GM18520 (cell line): ENCODE measurements at regions not wholly inside any gene's neighbourhood (a gene's known extent, or its start where the extent isn't known, plus 50 kb on each side); places are given as distances from the start of the nearest gene placed in this dataset.

Experiments
- ATAC-seq: cut with Tn5 transposase; IDR thresholded peaks from one replicate; pipeline ENCODE4 v1.9.1; 2021; ENCODE audit not compliant: unreplicated experiment

GRCh38 chr9:663541-663940 lies 178.0 kb upstream of the DMRT1 start:
- ATAC-seq = no peak

- no peak for ATAC-seq
Measured at GRCh38 chr9:665296-665695, 176.2 kb upstream of the DMRT1 start.

DNA sequence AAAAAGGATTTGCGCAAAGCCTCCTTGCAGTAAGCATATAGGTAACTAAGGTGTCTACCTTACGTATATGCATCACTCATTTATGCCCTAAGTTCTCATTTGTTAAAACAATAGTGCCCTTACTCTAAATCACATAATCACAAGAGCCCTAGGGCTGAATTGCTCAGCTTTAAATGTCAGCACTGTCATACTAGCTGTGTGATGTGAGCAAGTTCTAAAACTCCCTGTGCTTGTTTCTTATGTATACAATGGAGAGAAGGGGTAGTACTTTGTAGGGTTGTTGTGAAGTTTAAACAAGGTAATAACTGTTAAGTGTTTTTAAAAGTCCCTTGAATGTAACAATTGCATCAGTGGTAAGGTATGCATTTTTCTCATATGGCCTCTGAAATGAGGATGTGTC lies 169.5 kb upstream of the DMRT1 start:
- ATAC-seq = no peak

- ATAC-seq = no peak
Measured at GRCh38 chr9:672851-673250, 168.6 kb upstream of the DMRT1 start.

- ATAC-seq = no peak
Measured at GRCh38 chr9:673264-673965, 168.1 kb upstream of the DMRT1 start.

DNA sequence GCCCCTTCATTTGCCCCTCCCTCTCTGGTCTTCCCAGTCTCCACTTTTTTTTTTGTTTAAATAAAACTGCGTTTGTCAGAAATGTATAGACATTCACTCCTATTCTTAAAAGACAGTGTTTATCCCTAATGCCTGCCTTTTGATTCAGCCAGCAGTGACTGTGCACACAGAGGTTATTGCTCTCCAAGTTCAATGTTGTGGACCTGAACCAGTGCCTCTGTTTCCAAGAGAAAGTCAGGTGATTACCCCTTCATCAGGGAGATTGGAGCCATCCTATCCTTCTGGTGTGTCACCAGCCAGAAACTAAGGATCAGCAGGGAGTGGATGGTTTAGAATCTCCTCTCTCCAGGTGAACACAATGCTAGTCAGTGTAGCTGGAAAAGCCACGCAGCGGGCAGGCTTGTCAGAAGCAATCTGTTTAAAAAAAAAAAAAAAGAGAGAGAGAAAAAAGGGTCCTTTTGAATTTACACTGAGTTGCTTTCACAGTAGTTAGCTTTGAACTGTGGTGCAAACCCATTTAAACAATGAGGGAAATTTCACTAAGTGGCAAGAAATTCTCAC lies 167.5 kb upstream of the DMRT1 start:
- no peak for ATAC-seq

GRCh38 chr9:675697-676370 lies 165.7 kb upstream of the DMRT1 start:
- ATAC-seq = no peak

DNA sequence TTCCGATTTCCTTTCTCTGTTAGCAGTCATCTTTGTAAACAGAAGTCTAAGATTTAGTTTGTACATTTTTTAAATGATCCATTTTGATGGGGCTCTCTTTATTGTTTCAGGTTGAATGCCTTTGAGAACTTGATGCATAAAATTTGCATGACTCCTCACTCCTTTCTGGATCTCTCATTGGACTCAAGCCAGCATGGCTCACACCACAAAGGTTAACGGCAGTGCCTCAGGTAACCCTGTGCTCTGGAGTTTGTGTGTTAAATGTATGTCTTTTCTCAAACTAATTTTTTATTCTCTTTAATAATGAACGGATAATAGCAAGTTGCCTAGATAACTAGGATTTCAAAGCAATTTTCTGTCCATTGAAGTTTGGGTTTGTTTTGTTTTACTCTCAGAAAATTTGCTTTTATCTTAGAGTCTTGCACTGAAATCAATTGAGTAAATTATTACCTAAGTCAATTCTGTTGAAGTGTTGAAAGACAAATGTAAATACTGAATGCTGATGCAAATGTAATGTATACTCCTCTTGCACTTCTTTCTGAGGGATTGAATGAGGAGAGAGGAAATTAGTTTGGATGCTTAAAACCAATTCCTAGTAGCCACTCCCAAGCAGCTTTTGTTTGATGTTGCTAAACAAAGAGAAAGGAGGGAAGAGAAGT lies 164.6 kb upstream of the DMRT1 start:
- no peak for ATAC-seq

DNA sequence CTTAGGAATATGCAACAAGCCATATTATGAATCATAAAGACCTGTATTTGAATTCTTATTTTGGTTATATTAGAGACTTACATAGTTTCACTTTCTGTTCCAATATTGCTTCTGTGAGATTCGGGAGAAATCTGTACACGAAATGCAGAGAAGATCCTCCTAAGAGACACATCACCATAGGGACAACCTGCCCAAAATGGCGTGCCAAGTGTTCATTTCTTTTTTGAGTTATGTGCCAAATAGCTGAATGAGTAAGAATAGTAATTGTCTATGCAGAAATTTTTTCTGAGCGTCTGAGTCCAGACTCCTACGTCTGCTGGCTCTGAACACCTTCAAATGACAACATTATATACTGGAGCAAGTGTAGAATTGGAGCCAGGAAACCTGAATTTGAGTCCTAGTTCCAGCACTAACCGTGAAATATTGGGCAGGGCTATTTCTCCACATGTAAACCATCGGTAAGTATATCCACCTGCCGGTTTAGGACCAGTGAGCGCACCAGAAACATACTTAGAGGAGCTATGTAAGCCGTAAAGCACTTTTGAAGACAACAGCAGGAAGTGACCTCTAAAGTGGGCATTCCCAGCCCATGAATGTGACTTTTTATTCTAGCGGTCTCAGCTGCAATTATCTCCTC lies 163.9 kb upstream of the DMRT1 start:
- ATAC-seq = no peak

DNA sequence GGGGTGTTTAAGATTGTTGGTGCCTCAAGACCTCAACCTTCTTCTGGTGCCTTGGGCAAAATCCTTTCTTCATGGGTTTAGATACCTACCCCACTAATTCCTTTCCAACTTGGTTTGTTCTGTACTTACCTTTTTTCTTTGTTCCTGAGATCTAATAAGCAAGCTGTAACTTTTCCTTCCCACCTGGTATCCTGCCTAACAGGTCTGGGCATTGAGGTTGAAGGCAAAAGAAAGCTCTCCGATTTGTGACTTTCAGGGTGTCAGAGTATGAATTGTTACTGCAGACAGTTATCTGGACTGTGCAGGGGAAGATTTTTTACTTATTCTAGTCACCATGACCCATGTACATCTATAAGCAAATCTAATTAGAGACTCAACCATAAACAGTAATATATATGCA lies 162.6 kb upstream of the DMRT1 start:
- no peak for ATAC-seq

- no peak for ATAC-seq
Measured at GRCh38 chr9:679462-679861, 162.0 kb upstream of the DMRT1 start.

GRCh38 chr9:680106-680505 lies 161.4 kb upstream of the DMRT1 start:
- no peak for ATAC-seq

DNA sequence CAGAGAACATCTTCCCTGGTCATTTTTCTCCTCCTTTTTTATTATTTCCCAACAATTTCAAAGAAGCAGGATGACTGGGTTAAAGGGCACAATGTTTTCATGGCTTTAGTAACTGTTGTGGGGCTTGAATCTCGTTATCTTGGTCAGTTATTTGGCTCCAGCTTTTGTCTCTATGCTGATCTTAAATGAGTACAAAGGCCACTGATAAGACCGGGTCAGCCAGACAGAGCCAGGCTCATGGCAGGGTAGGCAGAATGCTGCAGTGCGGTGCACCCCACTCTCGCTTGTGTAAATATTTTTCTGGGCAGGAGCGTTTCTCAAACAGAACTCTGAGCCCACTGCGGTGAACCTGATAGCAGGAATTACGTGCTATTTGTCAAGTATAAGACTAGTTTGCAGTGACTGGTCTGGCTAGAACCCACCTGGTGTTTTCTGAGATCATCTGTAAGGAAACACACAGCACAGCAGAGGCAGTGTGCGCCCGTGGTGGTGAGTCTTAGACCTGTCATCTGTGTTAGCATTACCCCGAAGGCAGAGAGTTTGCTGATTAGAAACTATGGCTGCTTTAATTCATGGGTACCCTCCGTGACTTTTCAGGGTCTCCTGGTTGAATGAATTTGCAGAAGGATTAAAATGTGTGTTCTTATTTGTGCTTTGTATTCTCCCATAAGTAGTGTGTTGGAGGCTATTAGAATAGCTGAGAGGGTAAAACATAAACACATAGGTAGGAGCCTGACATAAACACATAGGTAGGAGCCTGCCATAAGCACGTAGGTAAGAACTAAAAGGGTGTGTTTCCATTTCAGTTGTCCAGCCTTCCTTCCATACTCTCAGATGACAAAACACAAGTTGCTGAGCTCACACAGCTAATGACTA lies 158.6 kb upstream of the DMRT1 start:
- no peak for ATAC-seq

- ATAC-seq = no peak
Measured at GRCh38 chr9:683509-684021, 157.9 kb upstream of the DMRT1 start.

DNA sequence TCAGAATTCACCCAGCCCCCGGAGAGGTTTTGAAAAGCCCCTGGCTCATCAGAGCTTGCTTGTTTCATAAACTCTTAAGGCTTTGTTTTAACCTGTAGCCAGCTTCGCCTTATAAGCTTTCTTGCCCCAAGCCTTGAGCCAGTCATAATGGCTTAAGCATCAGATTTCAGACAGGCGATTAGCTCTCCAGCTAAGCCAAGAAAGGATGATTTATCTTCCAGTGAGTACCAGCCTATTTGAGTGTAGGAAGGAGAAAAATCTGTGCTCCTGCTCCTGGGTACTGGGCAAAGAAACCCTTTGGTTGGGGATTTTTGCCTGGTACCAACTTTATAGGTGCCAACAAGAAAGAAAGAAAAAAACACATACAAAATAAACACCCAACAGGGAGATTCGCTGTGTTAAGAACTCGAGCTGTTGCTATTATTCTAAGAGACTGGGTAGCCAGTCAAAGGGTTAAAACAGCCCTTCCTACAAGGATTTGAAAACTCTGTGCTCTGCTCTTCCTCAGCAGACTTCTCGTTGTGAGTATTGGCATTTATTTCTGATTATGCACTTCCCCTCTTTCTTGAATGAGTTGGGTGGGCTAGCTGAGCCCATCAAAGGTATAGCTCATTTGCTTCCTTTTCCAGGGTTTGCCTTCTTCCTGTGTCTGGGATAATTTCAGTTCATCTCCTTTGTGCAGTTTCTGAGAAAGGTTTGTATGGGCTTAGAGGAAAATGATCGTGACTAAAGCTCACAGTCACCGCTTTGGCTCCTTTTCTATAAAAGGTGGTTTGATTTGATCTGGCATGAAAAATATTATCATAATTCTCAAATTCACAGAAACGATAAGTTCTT lies 157.2 kb upstream of the DMRT1 start:
- no peak for ATAC-seq

GRCh38 chr9:684941-685340 lies 156.6 kb upstream of the DMRT1 start:
- no peak for ATAC-seq

DNA sequence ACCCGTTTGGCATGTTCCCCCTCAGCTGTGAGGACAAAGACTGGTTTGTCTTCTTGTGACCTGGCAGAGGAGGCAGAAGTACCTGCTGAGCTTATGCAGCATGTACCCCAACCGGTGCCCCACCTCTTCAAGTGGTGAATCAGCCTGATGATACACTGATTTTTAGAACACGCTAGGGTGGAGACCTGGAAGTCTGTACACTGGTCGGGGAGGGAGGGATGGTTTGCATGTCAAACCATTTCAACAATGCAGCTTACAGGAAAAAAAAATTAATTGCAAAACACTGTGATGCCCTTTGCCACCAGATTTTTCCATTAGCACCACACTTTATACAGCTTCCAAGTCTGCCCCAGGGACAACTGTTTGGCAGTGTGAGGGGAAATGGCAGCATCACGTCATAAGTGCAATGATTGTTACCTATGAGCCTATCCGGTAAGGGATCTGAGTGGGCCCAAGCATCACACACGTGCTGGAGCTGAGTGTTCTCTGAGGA lies 155.1 kb upstream of the DMRT1 start:
- ATAC-seq = no peak

DNA sequence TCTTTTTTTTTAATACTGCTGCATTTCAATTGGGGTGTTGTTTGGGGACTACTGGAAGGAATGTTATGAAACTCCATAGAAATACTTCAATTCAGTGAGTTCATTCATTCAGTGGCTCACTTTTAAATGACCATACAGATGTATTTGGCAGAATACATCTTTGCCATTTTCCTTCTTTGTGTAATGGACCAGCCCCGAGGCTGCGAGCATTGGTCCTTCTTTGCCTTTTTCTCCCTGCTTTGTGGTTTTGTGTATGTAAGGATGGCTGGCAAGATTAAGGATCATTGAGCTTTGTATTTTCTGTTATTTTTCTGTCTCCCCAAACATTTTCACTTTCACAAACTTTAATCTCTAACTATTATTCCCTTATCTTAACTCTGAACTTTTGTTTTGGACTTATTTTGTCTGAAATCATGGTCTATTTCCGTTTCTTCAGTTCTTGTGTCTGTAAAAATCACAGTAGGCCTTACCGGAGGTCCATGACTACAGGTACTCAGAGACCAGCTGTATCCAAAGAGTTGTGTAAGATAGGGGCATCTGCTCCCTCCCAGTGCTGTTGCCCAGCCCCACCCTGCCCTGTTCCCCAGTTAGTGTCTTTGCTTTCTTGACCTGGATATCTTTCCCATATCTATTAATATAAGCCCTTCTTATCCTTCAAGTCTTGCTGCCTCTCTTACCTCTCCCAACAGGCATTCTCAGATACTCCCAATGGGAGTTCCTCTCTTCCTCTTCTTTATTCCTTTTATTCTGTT lies 154.3 kb upstream of the DMRT1 start:
- ATAC-seq = no peak

DNA sequence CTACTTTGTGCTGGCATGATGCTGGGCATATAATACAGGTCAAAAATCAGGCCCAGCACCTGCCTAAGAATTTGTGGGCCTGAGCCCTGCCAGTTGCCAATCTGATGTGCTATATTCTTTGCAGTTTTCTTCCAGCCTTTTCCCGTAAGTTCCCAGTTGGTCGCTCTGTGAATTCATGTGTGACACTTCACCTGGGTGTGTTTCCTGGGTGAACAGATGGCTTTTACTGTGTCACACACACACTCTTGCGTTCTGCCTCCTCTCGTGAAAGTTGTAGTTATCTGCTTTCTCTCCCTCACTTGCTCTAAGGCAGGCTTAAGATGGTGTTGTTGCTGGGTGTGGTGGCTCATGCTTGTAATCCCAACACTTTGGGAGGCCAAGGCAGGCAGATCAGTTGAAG lies 153.5 kb upstream of the DMRT1 start:
- no peak for ATAC-seq
